NCI-H146 treated with DMSO at 0.1 percent for 48 hours (cell line): ENCODE measurements at regions not wholly inside any gene's neighbourhood (a gene's known extent, or its start where the extent isn't known, plus 50 kb on each side); places are given as distances from the start of the nearest gene placed in this dataset.
"Not testable (repeated sequence)": the region's sequence is repeated elsewhere in the genome, so short reads cannot be mapped to it uniquely, and the experiment has no call there.

Source experiments
- DNase-seq: peaks from one replicate; lab custom pipeline; 2025; ENCODE audit not compliant: unreplicated experiment; lab: John Stamatoyannopoulos, UW

DNA sequence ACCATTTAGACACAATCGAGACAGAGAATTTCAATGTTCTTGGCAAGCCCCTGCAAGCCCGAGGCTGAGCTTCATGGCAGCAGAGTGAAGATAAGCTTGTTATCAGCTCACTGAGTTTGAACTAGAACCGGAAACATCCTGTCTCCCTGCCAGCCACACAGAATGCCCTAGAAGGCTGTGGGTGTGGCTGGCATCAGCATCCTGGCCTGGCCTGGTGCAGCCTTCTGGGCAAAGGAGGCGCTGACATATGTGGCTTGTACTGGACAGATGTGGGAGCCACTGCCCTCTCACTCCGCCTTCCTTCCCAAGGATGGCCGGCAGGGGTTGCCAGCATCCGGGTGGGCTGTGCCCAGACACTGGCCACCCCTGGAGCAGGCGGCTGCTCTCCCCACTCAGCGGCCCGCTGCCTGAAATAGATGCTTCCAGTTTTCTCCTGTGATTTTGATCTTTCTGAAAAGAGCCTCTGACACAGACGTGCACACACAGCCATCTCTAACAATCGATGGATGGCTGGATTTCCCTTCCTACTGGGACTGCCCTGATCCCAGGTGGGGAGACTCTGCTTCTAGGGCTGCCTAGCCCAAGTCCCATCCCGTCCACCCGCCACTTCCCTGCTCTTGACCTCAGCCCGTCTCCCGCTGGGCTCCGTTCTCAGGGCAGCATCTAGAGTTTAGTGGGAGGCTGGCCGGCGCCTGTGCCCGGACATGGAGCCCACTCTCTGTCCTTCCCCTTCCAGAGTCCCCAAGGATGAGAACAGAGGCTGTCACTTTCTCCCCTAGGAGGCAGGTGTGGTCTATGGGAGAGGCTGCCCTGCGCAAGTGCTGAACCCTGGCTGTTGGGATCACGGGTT is 149.7 kb downstream of the CTTN start:
- DNase-seq = peak; percentile 45

DNA sequence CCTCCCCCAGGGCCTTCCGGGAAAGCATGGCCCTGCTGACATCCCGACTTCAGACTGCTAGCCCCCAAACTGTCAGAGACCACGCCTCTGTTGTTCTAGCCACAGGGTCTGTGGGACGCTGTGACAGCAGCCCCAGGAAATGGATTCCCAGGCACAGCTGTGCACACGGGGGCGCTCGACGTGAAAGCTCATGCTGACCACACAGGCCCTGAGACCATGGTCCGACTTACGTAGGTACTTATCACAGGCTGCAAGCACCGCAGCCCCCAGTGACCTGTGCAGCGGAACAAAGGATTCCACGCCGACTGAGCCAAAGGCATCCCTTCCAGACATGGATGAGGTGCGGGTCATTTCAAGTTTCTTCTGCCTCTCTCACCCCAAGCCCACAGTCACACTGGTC is 150.6 kb downstream of the CTTN start:
- no peak for DNase-seq

DNA sequence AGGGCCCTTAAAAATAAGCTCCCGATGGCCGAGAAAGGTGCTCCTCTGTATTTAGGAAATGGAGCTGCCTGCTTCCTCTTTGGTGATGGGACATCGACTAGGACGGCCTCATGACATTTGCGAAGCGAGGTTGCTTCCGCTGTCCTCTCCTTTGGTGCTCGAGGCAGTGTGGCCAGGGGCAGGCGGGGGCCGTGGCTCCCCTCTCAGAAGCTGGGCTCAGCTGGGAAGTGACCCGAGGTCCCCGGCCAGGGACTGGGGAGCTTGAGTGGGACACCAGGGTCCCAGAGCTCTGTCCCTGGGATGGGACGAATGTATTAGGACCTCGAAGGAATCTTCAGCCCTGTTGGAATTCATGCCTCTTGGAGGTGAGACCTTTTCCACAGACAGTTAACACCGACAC is 151.1 kb downstream of the CTTN start:
- no peak for DNase-seq

DNA sequence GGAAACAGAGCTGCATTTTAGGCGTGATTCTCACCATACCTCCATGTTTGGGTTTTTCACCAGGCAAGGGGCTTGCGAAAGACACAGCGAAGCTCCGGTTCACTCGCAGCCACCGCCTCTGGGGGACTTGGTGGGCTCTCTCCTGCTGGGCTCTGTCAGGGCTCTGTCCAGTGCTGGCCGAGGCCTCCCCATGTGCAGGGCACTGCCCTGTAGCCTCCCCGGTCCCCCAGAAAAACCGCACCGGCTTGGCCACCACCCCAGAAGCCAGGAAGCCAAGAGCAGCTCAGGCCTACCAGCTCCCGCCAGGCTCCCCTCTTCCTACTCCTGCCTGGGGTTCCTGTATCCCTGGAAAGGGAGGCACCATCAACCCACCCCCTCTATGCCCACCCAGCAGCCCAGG is 151.5 kb downstream of the CTTN start:
- DNase-seq = no peak

DNA sequence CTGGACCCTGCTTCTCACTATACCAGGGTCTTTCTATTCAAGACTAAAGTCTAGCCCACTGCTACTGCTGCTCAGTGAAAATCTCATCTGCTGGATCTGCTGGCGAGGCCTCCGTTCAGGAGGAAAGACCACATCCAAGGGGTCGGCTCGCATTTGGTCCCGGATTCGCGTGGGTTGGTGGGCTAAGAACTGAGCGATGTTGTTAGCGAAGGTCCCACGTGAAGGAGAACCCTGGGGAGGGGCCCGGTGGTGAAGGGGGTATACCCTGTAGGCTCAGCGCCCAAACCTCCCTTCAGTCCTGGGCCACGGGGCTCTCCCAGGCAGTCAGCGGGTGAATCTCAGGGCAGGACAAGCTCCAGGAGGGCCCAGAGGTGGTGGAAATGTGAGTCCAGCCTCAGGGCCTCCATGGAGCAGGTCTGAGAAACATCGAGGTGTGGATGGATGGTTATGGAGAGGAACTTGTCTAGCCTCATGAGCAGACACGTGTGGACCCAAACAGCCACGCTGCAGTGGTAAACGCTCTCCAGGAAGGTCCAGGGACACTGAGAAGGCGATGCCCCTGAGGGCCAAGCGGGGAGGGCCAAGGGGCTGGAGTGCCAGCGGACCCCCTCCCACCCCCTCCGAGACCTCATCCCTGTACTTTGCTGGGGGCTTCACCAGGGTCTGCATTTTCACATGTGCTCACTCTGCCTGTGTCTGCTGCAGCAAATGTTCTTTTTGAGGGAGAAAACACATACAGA is 152.3 kb downstream of the CTTN start:
- no peak for DNase-seq

DNA sequence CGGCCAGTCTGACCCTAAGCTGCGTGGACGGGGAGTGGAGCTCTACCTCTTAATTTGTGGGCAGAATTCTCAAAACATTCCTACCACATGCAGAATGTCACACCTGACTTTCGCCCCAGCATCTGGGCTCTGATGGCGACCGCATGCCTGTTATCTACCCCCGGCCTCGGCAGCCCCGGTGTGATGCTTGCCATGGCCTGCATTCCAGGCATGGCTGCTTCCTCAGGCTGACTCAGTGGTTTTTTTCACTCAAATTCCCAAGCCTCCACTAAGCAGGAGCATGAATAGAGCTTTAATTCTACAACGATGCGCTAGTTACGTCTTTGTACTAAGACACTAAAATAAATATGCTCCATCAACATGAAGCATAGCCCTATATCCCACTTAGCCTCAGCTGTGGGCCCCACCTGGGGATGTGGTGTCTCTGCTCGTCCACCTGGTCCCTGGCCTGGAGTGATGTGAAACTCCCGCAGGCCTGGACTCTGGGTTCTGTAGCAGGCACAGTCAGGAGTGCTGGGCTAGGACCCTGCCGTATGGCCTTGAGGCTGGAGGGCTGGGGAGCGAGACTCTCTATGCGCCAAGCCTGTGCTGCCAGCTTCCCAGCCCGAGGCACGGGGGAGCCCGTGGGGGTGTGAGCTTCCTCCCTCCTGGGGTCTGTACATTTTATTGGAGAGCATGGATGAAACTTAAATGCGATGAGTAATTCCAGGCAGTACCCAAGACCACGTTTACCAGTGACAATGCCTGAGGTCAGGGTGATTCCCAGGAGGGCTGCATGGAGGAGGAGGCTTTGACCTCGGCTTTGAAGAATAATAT is 153.2 kb downstream of the CTTN start:
- no peak for DNase-seq

DNA sequence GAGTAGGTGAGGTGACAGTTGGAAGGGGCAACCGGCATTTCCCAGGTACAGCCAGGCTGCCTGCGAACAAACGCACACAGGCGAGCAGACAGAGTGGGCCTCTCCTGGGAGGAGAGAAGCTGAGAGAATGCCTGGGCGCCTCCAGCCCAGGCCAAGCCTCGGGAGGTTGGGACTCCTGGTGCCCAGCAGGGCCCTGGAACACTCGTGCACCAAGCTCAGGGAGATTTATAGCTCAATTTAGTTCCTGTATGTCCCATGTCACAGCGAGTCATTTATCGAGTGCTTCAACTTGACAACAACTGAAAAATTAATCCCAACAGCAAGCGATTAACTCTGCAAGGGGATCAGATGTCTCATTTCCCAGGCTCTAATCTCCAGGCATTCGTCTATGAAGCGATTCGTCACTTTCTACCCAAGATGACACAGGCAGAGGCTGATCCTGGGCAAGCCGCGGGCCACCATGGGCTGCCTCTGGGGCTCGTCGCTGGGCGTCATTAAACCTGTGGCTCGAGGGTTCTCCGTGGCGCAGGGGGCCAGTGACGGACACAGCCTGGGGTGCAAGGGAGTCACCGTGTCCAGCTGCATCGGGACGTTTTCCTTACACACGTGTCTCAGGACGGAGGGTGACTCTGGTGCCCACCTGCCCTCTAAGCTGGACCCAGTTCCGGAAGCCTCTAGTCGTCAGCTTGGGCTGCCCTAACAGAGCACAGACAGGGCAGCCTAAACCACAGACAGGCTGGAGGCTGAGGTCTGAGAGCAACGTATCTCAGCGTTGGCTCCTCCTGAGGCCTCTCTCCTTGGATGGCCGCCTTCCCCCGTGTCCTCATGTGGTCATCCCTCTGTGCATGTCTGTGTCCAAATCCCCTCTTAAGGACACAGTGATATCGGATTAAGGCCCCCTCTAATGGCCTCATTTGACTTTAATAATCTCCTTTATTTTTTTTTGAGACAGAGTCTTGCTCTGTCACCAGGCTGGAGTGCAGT is 154.1 kb downstream of the CTTN start:
- DNase-seq = no peak

DNA sequence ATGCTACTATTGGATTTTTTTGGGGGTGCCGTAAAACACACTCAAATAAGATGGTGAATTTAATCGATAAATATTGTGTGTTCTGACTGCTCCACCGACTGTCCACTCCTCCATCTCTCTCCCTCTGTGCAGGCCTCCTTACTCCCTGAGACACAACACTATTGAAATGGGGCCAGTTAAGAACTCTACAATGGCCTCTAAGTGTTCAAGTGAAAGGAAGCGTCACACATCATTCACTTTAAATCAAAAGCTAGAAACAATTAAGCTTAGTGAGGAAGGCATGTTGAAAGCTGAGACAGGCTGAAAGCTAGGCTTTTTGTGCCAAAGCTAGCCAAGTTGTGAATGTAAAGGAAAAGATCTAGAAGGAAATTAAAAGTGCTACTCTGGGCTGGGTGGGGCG is 156.7 kb downstream of the CTTN start:
- no peak for DNase-seq

DNA sequence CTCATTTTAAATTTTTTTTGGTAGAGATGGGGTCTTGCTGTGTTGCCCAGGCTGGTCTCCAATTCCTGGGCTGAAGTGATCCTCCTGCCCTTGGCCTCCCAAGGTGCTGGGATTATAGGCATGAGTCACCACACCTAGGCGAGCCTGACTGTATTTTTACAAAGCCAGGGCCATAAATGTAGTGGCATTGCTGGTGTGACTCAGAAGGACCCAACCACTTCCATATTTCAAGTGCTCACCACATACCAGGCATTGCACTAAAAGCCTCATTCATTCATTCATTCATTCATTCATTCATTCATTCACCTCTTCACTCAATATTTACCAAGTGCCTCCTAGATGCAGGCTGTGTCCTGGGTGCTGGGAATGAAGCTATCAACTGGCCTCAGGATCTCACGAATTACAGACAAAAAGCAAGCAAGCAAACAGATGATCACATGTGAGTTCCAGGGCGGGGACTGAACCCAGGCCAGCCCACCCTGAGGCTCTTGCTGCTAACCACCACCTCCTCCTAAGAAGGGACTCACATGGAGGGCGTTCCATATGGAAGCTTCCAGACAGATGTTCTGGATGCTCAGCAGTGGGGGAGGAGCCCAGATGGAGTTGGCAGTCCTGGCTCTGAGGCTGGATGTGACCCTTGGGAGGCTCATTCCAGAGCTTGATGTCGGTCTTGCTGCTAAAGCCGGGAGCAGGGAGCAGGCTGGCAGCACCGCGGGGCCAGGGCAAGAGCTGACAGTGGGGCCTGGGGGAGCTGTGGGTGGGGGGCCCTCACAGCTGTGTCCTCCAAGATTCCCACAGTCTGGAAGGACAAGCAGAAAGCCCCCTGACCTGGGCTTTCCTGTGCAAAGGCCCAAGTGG is 158.8 kb downstream of the CTTN start:
- DNase-seq = no peak

DNA sequence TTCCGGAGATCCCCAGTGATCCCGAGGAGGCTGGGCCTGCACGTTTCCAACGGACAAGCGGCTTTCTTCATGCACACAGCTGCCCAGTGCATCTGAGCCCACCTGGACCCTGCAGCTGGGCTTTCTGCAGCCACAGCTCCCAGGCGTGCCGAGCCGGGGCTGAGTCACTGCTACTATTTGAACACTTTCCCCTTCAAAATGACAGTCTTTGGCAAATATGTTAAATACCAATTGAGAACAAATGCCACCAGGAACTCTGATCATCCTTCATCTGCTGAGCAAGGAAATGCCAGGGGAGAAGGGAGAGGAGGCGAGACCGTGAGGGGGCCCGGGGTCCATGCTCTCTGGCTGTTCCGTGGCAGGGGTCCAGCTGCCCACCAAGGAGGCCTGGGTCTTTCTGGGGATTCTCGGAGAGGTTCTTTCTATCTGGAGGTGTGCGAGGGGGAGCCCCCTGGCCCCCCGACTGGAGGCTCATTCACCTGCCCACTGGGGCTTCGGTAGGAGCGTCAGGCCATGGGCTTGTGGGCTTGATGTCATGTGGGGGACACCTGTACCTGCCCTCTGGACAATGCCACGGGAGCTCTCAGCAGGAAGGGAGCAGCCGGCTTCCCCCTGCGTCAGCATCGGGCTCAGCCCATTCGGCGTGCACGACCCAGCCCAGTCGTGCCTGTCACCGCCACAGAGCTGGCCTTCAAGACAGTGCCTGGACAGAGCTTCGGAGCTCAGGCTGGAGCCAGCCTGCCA is 159.6 kb downstream of the CTTN start:
- no peak for DNase-seq

DNA sequence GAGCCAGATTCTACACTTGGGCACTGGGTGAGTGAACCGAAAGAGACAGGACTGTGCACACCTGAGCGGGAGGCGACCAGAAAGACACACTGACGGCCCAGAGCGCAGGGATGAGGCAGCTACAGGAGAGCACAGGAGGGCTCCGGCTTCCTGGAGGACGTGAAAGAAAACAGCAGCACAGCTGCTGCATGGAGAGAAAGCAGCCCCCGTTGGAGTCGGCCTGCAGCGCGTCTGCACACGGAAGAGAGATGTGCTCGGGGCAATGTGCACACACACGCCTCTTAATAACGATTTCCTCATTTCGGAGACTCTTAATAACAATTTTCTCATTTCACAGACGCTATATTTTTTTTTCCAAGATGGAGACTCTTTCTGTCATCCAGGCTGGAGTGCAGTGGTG is 160.4 kb downstream of the CTTN start:
- no peak for DNase-seq

DNA sequence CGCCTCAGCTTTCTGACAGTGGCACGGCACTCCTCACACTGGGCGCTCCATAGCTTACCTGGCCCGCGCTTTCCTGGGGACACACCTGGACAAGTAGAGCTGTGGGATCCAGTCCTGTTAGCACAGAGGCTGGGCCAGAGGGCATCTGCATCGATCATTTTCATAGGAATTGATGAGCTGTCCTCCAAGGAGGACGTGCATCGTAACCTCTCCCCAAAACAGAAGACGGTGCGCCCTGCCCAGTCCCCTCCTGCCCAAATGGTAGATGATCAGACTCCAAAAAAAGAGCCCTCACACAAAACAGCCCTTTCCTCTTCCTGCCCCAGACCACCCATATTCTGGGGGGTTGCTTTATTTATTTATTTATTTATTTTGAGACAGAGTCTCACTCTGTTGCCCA is 161.2 kb downstream of the CTTN start:
- no peak for DNase-seq

DNA sequence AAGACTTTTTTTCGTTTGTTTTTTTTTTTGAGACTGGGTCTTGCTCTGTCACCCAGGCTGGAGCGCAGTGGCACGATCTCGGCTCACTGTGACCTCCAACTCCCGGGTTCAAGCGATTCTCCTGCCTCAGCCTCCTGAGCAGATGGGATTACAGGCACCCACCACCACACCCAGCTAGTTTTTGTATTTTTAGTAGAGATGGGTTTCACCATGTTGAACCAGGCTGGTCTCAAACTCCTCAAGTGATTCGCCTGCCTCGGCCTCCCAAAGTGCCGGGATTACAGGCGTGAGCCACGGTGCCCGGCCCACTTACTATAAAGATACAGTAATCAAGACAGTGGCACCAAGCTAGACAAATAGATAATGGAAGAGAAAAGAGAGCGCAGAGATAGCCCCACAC is 162.3 kb downstream of the CTTN start:
- not testable (repeated sequence) for DNase-seq

DNA sequence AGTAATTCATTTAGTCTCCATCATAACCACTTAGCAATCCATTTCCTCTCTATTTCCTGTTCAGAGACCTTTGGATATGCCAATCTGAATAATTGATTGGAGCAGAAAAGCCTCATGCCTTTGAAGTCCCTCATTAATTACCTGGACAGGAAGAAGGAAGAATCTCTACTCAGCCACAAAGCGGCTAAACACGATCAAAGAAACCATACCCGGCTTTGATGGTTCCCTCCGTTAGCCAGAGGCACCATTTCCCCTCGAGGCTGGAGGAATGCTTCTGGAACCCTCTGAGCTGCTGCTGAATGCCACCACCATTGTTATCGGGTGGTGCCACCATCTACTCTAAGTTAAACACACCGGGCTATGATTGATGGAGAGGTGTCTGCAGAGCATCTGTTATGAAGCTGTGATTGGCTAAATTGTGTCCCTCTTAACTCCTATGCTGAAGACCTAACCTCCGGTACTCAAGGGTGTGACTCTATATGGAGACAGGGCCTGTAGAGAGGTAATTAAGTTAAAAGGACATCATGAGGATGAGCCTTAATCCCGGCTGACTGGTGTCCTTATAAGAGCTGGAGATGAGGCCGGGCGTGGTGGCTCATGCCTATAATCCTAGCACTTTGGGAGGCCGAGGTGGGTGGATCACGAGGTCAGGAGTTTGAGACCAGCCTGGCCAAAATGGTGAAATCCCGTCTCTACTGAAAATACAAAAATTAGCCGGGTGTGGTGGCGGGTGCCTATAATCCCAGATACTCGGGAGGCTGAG is 168.6 kb downstream of the CTTN start:
- no peak for DNase-seq

DNA sequence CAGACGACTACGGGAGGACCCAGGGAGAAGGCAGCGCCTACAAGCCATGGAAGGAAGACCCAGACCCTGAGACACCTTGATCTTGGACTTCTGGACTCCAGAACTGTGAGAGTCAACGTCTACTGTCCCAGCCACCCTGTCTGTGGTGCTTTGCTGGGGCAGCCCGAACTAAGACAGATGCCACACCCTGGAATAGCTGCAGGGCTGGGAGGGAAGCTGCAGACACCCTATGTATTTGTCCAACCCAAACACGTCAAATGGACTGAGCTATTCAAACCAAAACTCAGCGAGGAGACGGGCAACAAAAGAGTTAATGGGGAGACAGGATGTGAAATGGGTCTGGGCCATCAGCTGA is 169.3 kb downstream of the CTTN start:
- no peak for DNase-seq

DNA sequence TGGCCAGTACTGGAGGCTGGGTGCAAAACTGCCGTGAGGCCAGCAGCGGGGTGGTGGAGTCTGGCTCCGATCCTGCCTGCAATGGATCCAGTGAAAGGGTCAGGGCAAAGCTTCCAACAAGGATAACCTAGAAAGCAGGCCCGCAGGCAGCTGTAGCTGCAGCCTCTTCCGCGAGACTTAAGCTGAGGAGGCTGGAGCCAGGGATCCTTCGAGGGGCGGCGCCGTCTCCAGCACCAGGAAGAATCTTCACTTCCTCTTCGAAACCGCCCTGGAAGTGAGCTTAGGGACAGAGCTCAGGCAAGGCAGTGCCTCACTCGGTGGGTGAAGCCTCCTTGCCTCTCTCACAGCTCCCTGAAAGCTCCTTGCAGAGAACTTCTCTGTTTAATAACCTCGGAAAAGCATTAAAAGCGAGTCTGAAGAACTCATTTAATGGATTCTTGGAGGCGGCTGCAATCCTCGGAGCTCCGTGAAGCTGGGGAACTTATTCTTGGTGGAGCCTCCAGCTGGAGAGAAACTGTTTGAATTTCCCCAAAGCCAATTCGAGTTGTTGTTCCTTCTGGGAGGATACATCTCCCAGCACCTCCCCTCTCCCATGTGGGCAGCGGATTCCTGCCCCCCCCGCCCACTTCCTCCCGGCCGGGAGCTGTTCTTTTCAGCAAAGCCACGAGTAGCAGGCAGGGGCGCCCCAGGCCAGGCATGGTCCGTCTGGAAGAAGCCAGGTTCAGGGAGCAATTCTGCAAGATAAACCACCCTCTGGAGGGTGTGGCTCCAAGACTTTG is 169.9 kb downstream of the CTTN start:
- DNase-seq = no peak

DNA sequence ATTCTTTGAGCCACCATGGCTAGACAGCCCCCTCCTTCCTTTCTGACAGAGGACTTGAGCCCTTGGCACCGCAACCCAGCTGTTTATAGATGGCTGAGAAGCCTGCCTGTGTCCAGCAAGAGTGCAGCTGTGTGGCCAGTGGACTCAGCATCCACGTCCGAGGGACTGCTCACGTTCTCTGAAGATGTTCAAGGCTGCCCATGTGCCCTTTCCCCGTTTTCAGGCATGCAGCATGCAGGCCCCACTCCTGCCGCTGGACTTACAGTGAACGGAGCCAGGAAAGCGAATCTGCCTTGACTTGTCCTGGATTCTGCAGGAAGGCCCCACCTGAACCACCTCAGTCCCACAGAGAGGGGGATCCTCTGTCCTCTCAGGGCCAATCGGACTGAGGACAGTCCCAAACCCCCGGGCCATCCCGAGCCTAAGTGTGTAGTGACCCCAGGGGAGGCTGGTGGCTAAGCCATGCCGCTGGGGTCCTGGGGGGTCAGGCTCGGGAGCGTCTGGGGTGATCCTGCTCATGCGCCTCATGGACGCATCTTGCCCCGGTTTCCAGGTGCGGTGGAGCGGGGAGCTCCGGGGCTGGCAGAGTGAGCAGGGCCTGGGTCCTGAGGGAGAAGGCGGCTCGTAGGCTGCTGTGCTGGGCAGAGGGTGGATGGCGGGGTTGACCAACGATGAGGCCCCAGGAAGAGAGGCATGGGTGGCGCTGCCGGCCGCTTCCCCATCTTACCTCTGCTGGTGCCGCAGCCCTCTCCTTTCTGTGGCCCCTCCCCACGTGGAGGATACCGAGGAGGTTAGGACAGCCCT is 170.7 kb downstream of the CTTN start:
- DNase-seq = no peak
